ENCODE measurements at regions not wholly inside any gene's neighbourhood (a gene's known extent, or its start where the extent isn't known, plus 50 kb on each side); places are given as distances from the start of the nearest gene placed in this dataset.

- Histone ChIP-seq H3K79me1 (ENCODE audit: low read depth, low read length) (no peaks in the 10 kb centered on the region), H3K9me3 (ENCODE audit: insufficient read depth in 2 of 2, low read depth in 1 of 2, low read length in 1 of 2) (peaks cover 6 to 8% of the 10 kb centered on the region in 2 experiments), H2BK120ac (replicated peaks; ENCODE audit: low read depth, low read length) (no peak overlapping the region), H3K14ac (ENCODE audit: insufficient read length) (no peak overlapping the region), H3K23me2 (ENCODE audit: low read depth, low read length) (no peaks in the 10 kb centered on the region; the same call in 1 of the 2 replicates), H2BK20ac (ENCODE audit: low read length) (no peak overlapping the region), H3K27me3 (replicated peaks in 1 of 4; ENCODE audit: control insufficient read depth in 3 of 4, extremely low read depth in 1 of 4, insufficient read depth in 3 of 4, low read length in 3 of 4) (no peaks in the 10 kb centered on the region), H2AK5ac (ENCODE audit: low read depth, low read length) (no peak overlapping the region), H3K4me2 (ENCODE audit: insufficient read depth in 1 of 2, low read depth in 2 of 2, low read length in 2 of 2) (no peak overlapping the region), H2BK12ac (ENCODE audit: low read depth, low read length) (no peak overlapping the region), H3K4me1 (replicated peaks in 1 of 4; ENCODE audit: control insufficient read depth in 3 of 4, insufficient read depth in 4 of 4, low read length in 3 of 4) (no peaks in the 10 kb centered on the region), H4K20me1 (replicated peaks in 1 of 2; ENCODE audit: control insufficient read depth in 1 of 2, insufficient read depth in 2 of 2, low read length in 2 of 2) (no peaks in the 10 kb centered on the region), H2BK5ac (ENCODE audit: low read depth, low read length) (no peak overlapping the region), H4K91ac (replicated peaks; ENCODE audit: insufficient read length, low read length) (no peak overlapping the region), H3K36me3 (ENCODE audit: control insufficient read depth in 2 of 4, insufficient read depth in 4 of 4, low read length in 3 of 4) (no peaks in the 10 kb centered on the region), H3K4me3 (ENCODE audit: extremely low read depth in 1 of 4, insufficient read depth in 2 of 4, low read depth in 3 of 4, low read length in 4 of 4) (no peak overlapping the region), H3K23ac (ENCODE audit: insufficient read length) (no peak overlapping the region), H3K18ac (ENCODE audit: extremely low read depth, low read length) (no peak overlapping the region), H4K5ac (ENCODE audit: insufficient read length, low read depth, low read length) (no peak overlapping the region), H2AFZ (ENCODE audit: low read length) (no peak overlapping the region), H3K79me2 (ENCODE audit: control insufficient read depth in 1 of 2, insufficient read depth in 2 of 2, low read length in 2 of 2) (no peaks in the 10 kb centered on the region), H2BK15ac (ENCODE audit: low read length) (no peak overlapping the region), H3K27ac (ENCODE audit: low read depth, low read length) (no peak overlapping the region), H3K56ac (replicated peaks; ENCODE audit: insufficient read length, low read depth, low read length) (no peak overlapping the region), H4K8ac (ENCODE audit: extremely low read depth, insufficient read depth, low read length) (no peak overlapping the region), H3K9ac (replicated peaks in 1 of 4; ENCODE audit: extremely low read depth in 1 of 4, low read depth in 3 of 4, low read length in 3 of 4) (no peak overlapping the region), H3K4ac (replicated peaks; ENCODE audit: insufficient read length, low read depth, low read length) (no peak overlapping the region)
- POLR2A ChIA-PET (ENCODE audit: partially characterized antibody), result no interaction called here
- FAIRE-seq (no peak), DNase-seq (ENCODE audit: low read depth in 1 of 2, low spot score in 2 of 2) (no peak)
- CTCF ChIA-PET (ENCODE audit: partially characterized antibody), result interaction anchor here (0.7 kb wide), 1 partner anchor 258 kb away, joined by 3 read pairs; no protein-coding TSS in a partner anchor
- TF ChIP-seq KDM4A (IDR thresholded peaks at IDR 0.05; ENCODE audit: low read depth, low read length, severe bottlenecking), result no peak
- no peak for TF ChIP-seq TBP (IDR thresholded peaks at IDR 0.05; ENCODE audit: low read depth, low read length)
- no peak for TF ChIP-seq RBBP5 (IDR thresholded peaks at IDR 0.05; ENCODE audit: borderline replicate concordance, low read depth, low read length)
- TF ChIP-seq RNF2 (IDR thresholded peaks at IDR 0.05; ENCODE audit: borderline replicate concordance, low read depth, low read length, missing control alignments, poor library complexity, severe bottlenecking), result no peak
- TF ChIP-seq TAF1 (IDR thresholded peaks at IDR 0.05; ENCODE audit: low read depth, low read length), result no peak
- no peak for TF ChIP-seq EZH2 (IDR thresholded peaks at IDR 0.05; ENCODE audit: low read depth, low read length, severe bottlenecking)
- TF ChIP-seq CREB1 (IDR thresholded peaks at IDR 0.05), result no peak
- no peak for TF ChIP-seq SAP30 (IDR thresholded peaks at IDR 0.05; ENCODE audit: insufficient read depth, insufficient replicate concordance, low read length)
- no peak for TF ChIP-seq SP4 (IDR thresholded peaks at IDR 0.05; ENCODE audit: low read length)
- no peak for TF ChIP-seq ASH2L (IDR thresholded peaks at IDR 0.05; ENCODE audit: low read length)
- TF ChIP-seq BRCA1 (IDR thresholded peaks at IDR 0.05; ENCODE audit: low read depth, low read length), result no peak
- TF ChIP-seq EP300 (IDR thresholded peaks at IDR 0.05; ENCODE audit: borderline replicate concordance in 1 of 2, low read depth in 2 of 2, low read length in 2 of 2), result no peak
- 88% methylated on average over 1 of the region's 4 CpGs; no CpG with 5 or more reads in 1 of the 2 experiments for WGBS, 2 experiments (ENCODE audit: extremely low coverage in 1 of 2, insufficient coverage in 1 of 2, insufficient read length in 1 of 2, insufficient replicate concordance in 2 of 2, low coverage in 1 of 2, low lambda C conversion rate in 2 of 2, missing lambda C conversion rate in 1 of 2)
Observed at GRCh38 chr12:115398311-115398781, 714.4 kb upstream of the TBX3 start.

Measured in H1 (cell line).